ENCODE measurements at regions not wholly inside any gene's neighbourhood (a gene's known extent, or its start where the extent isn't known, plus 50 kb on each side); places are given as distances from the start of the nearest gene placed in this dataset.

- peaks cover 13% of the 10 kb centered on the region for H3K4me1 Mint-ChIP-seq (ENCODE audit: low read depth)
- no peak overlapping the region for H3K27ac Mint-ChIP-seq (ENCODE audit: unreplicated experiment)
- TF ChIP-seq CTCF (IDR thresholded peaks at IDR 0.05): no peak
- DNase-seq (ENCODE audit: low spot score): no peak
- no peak overlapping the region for H3K4me3 Mint-ChIP-seq (ENCODE audit: unreplicated experiment)
- H3K27me3 Mint-ChIP-seq (ENCODE audit: low read depth): no peaks in the 10 kb centered on the region
- no peaks in the 10 kb centered on the region for H3K36me3 Mint-ChIP-seq (ENCODE audit: low read depth)
- H3K9me3 Mint-ChIP-seq (ENCODE audit: low read depth): no peaks in the 10 kb centered on the region
These were observed 1369.8 kb upstream of the CDH9 start for GRCh38 chr5:28408186-28408585.

GRCh38 chr5:28404363-28405071 is 1366.1 kb upstream of the CDH9 start:
- peaks cover 18% of the 10 kb centered on the region for H3K4me1 Mint-ChIP-seq (ENCODE audit: low read depth)
- H3K4me3 Mint-ChIP-seq (ENCODE audit: unreplicated experiment): no peak overlapping the region
- no peaks in the 10 kb centered on the region for H3K27me3 Mint-ChIP-seq (ENCODE audit: low read depth)
- no peak for TF ChIP-seq CTCF (IDR thresholded peaks at IDR 0.05)
- no peaks in the 10 kb centered on the region for H3K9me3 Mint-ChIP-seq (ENCODE audit: low read depth)
- H3K27ac Mint-ChIP-seq (ENCODE audit: unreplicated experiment): no peak overlapping the region
- peak; percentile 92 for DNase-seq (ENCODE audit: low spot score)
- H3K36me3 Mint-ChIP-seq (ENCODE audit: low read depth): no peaks in the 10 kb centered on the region

GRCh38 chr5:28403846-28404245 is 1365.5 kb upstream of the CDH9 start:
- Mint-ChIP-seq H3K9me3 (ENCODE audit: low read depth) (no peaks in the 10 kb centered on the region), H3K27ac (ENCODE audit: unreplicated experiment) (no peak overlapping the region), H3K27me3 (ENCODE audit: low read depth) (no peaks in the 10 kb centered on the region), H3K36me3 (ENCODE audit: low read depth) (no peaks in the 10 kb centered on the region), H3K4me1 (ENCODE audit: low read depth) (peaks cover 18% of the 10 kb centered on the region), H3K4me3 (ENCODE audit: unreplicated experiment) (no peak overlapping the region)
- DNase-seq (ENCODE audit: low spot score): no peak
- TF ChIP-seq CTCF (IDR thresholded peaks at IDR 0.05): no peak

- H3K4me3 Mint-ChIP-seq (ENCODE audit: unreplicated experiment): no peak overlapping the region
These were observed 1364.4 kb upstream of the CDH9 start for GRCh38 chr5:28402590-28403301.

GRCh38 chr5:28400076-28400475 is 1361.7 kb upstream of the CDH9 start:
- peaks cover 19% of the 10 kb centered on the region for H3K4me1 Mint-ChIP-seq (ENCODE audit: low read depth)

More at GRCh38 chr5:28402590-28403301, 1364.4 kb upstream of the CDH9 start:
- Mint-ChIP-seq H3K4me1 (ENCODE audit: low read depth) (peaks cover 16% of the 10 kb centered on the region), H3K27me3 (ENCODE audit: low read depth) (no peaks in the 10 kb centered on the region), H3K9me3 (ENCODE audit: low read depth) (no peaks in the 10 kb centered on the region), H3K27ac (ENCODE audit: unreplicated experiment) (no peak overlapping the region), H3K36me3 (ENCODE audit: low read depth) (no peaks in the 10 kb centered on the region)
- DNase-seq (ENCODE audit: low spot score): no peak
- no peak for TF ChIP-seq CTCF (IDR thresholded peaks at IDR 0.05)

More at GRCh38 chr5:28400076-28400475, 1361.7 kb upstream of the CDH9 start:
- Mint-ChIP-seq H3K27me3 (ENCODE audit: low read depth) (no peaks in the 10 kb centered on the region), H3K36me3 (ENCODE audit: low read depth) (no peaks in the 10 kb centered on the region), H3K4me3 (ENCODE audit: unreplicated experiment) (no peak overlapping the region), H3K9me3 (ENCODE audit: low read depth) (no peaks in the 10 kb centered on the region), H3K27ac (ENCODE audit: unreplicated experiment) (no peak overlapping the region)
- DNase-seq (ENCODE audit: low spot score): no peak
- no peak for TF ChIP-seq CTCF (IDR thresholded peaks at IDR 0.05)
